ENCODE measurements at regions not wholly inside any gene's neighbourhood (a gene's known extent, or its start where the extent isn't known, plus 50 kb on each side); places are given as distances from the start of the nearest gene placed in this dataset.

GRCh38 chr9:86821006-86821845, 126.1 kb downstream of the GAS1 start:
- H3K9me3 ChIP-seq (ENCODE audit: control insufficient read depth in 4 of 4, insufficient read depth in 3 of 4, low read length in 3 of 4) = peaks cover 0 to 27% (median 3%) of the 10 kb centered on the region in 4 donors

GRCh38 chr9:86819552-86819951, 127.8 kb downstream of the GAS1 start:
- H3K9me3 ChIP-seq (ENCODE audit: control insufficient read depth in 4 of 4, insufficient read depth in 3 of 4, low read length in 3 of 4) = peaks cover 0 to 24% (median 3%) of the 10 kb centered on the region in 4 donors
- no peak overlapping the region for H3K4me3 ChIP-seq
- WGBS, 2 donors = 79 to 80% methylated on average over 1 of the region's 1 CpG
- ATAC-seq (ENCODE audit: insufficient read depth, low FRiP score) = no peak
- H3K27me3 ChIP-seq (ENCODE audit: control insufficient read depth in 3 of 3, insufficient read depth in 3 of 3, low read length in 2 of 3) = no peaks in the 10 kb centered on the region
- no peak overlapping the region for H3K9ac ChIP-seq (ENCODE audit: insufficient read depth in 1 of 2, low read length in 2 of 2)
- DNase-seq = no peak
- peaks cover 0 to 17% (median 3%) of the 10 kb centered on the region in 5 donors for H3K4me1 ChIP-seq (ENCODE audit: control insufficient read depth in 5 of 5, insufficient read depth in 5 of 5, low read length in 5 of 5)
- no peak overlapping the region for H3K27ac ChIP-seq (ENCODE audit: low read depth in 1 of 2, low read length in 1 of 2)
- TF ChIP-seq CTCF (IDR thresholded peaks at IDR 0.05; ENCODE audit: control extremely low read depth, extremely low read depth) = no peak
- no peaks in the 10 kb centered on the region for H3K36me3 ChIP-seq (ENCODE audit: control insufficient read depth in 4 of 4, insufficient read depth in 4 of 4, low read length in 4 of 4)

More at GRCh38 chr9:86821006-86821845, 126.1 kb downstream of the GAS1 start:
- Histone ChIP-seq H3K4me3 (no peak overlapping the region), H3K9ac (ENCODE audit: insufficient read depth in 1 of 2, low read length in 2 of 2) (no peak overlapping the region), H3K27ac (ENCODE audit: low read depth in 1 of 2, low read length in 1 of 2) (no peak overlapping the region), H3K4me1 (ENCODE audit: control insufficient read depth in 5 of 5, insufficient read depth in 5 of 5, low read length in 5 of 5) (peaks cover 0 to 17% (median 3%) of the 10 kb centered on the region in 5 donors), H3K36me3 (ENCODE audit: control insufficient read depth in 4 of 4, insufficient read depth in 4 of 4, low read length in 4 of 4) (no peaks in the 10 kb centered on the region), H3K27me3 (ENCODE audit: control insufficient read depth in 3 of 3, insufficient read depth in 3 of 3, low read length in 2 of 3) (no peaks in the 10 kb centered on the region)
- no peak for TF ChIP-seq CTCF (IDR thresholded peaks at IDR 0.05; ENCODE audit: control extremely low read depth, extremely low read depth)
- ATAC-seq (ENCODE audit: insufficient read depth, low FRiP score) = no peak
- peak in 1 of 3 donors; percentile 13 for DNase-seq
- WGBS, 2 donors = 81 to 83% methylated on average over 8 of the region's 8 CpGs

- Histone ChIP-seq H3K27me3 (ENCODE audit: control insufficient read depth in 3 of 3, insufficient read depth in 3 of 3, low read length in 2 of 3) (no peaks in the 10 kb centered on the region), H3K9ac (ENCODE audit: insufficient read depth in 1 of 2, low read length in 2 of 2) (no peak overlapping the region), H3K4me1 (ENCODE audit: control insufficient read depth in 5 of 5, insufficient read depth in 5 of 5, low read length in 5 of 5) (peaks cover 0 to 17% (median 3%) of the 10 kb centered on the region in 5 donors), H3K36me3 (ENCODE audit: control insufficient read depth in 4 of 4, insufficient read depth in 4 of 4, low read length in 4 of 4) (no peaks in the 10 kb centered on the region), H3K4me3 (no peak overlapping the region), H3K27ac (ENCODE audit: low read depth in 1 of 2, low read length in 1 of 2) (no peak overlapping the region), H3K9me3 (ENCODE audit: control insufficient read depth in 4 of 4, insufficient read depth in 3 of 4, low read length in 3 of 4) (peaks cover 0 to 23% (median 3%) of the 10 kb centered on the region in 4 donors)
- 95 to 96% methylated on average over 6 of the region's 6 CpGs for WGBS, 2 donors
- DNase-seq (no peak), ATAC-seq (ENCODE audit: insufficient read depth, low FRiP score) (no peak)
- TF ChIP-seq CTCF (IDR thresholded peaks at IDR 0.05; ENCODE audit: control extremely low read depth, extremely low read depth) = no peak
These were observed 128.7 kb downstream of the GAS1 start for GRCh38 chr9:86818636-86819035.

All from lung (tissue), 11 donors.